NCI-H1417 treated with DMSO at 0.1 percent for 48 hours (cell line): ENCODE measurements at regions not wholly inside any gene's neighbourhood (a gene's known extent, or its start where the extent isn't known, plus 50 kb on each side); places are given as distances from the start of the nearest gene placed in this dataset.

Experiments
- DNase-seq: peaks from one replicate; lab custom pipeline; 2025; lab: John Stamatoyannopoulos, UW

- DNase-seq, result no peak
Measured at GRCh38 chr3:105032541-105032940, 334.2 kb upstream of the ALCAM start.

GRCh38 chr3:105033081-105033480, 333.6 kb upstream of the ALCAM start:
- DNase-seq, result no peak

GRCh38 chr3:105039004-105039403, 327.7 kb upstream of the ALCAM start:
- no peak for DNase-seq

- no peak for DNase-seq
Measured at GRCh38 chr3:105040026-105040622, 326.6 kb upstream of the ALCAM start.

- DNase-seq, result no peak
Measured at GRCh38 chr3:105042586-105042985, 324.1 kb upstream of the ALCAM start.

GRCh38 chr3:105051111-105051510, 315.6 kb upstream of the ALCAM start:
- no peak for DNase-seq

GRCh38 chr3:105051972-105052371, 314.7 kb upstream of the ALCAM start:
- no peak for DNase-seq

- no peak for DNase-seq
Measured at GRCh38 chr3:105062853-105063252, 303.9 kb upstream of the ALCAM start.

- no peak for DNase-seq
Measured at GRCh38 chr3:105065895-105066839, 300.5 kb upstream of the ALCAM start.

- DNase-seq, result no peak
Measured at GRCh38 chr3:105067361-105067760, 299.3 kb upstream of the ALCAM start.

- no peak for DNase-seq
Measured at GRCh38 chr3:105077060-105077822, 289.5 kb upstream of the ALCAM start.

- DNase-seq, result no peak
Measured at GRCh38 chr3:105083945-105084344, 282.8 kb upstream of the ALCAM start.

- DNase-seq, result no peak
Measured at GRCh38 chr3:105085506-105085905, 281.2 kb upstream of the ALCAM start.

- no peak for DNase-seq
Measured at GRCh38 chr3:105093371-105094252, 273.1 kb upstream of the ALCAM start.

- no peak for DNase-seq
Measured at GRCh38 chr3:105094588-105094987, 272.1 kb upstream of the ALCAM start.

- no peak for DNase-seq
Measured at GRCh38 chr3:105096071-105096470, 270.6 kb upstream of the ALCAM start.

GRCh38 chr3:105101603-105102002, 265.1 kb upstream of the ALCAM start:
- DNase-seq, result no peak

- no peak for DNase-seq
Measured at GRCh38 chr3:105103139-105103538, 263.6 kb upstream of the ALCAM start.

- DNase-seq, result no peak
Measured at GRCh38 chr3:105108823-105109222, 257.9 kb upstream of the ALCAM start.

GRCh38 chr3:105118905-105119304, 247.8 kb upstream of the ALCAM start:
- DNase-seq, result no peak

- DNase-seq, result no peak
Measured at GRCh38 chr3:105119801-105120340, 246.8 kb upstream of the ALCAM start.
